ENCODE measurements at regions not wholly inside any gene's neighbourhood (a gene's known extent, or its start where the extent isn't known, plus 50 kb on each side); places are given as distances from the start of the nearest gene placed in this dataset.

DNA sequence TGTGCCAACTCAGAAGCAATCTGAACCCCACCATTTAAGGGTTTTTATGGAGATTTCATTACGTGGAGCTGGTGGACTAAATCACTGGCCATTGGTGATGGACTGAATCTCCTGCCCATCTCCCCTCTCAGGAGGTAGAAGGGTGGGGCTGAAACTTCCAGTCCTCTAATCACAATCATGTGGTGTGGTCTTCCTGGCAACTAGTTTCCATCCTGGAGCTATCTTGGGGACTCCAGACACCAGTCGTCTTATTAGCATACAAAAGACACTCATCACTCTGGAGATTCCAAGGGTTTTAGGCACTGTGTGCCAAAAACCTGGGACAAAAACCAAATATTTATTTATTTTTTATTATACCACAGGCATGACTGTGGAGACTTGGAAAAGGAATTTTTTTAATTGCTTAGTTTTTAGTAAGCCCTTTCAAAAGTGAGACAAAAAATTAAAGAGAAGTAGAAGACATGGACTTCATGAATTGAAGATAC is 203.6 kb downstream of the WNT5A start:
- no peaks in the 10 kb centered on the region for H3K36me3 ChIP-seq
- no peaks in the 10 kb centered on the region for H3K4me1 ChIP-seq
- H3K27me3 ChIP-seq: no peaks in the 10 kb centered on the region
- ATAC-seq: no peak
- DNase-seq: no peak
- H3K27ac ChIP-seq: no peak overlapping the region
- no peak overlapping the region for H3K4me3 ChIP-seq
- TF ChIP-seq, protein P1, sequence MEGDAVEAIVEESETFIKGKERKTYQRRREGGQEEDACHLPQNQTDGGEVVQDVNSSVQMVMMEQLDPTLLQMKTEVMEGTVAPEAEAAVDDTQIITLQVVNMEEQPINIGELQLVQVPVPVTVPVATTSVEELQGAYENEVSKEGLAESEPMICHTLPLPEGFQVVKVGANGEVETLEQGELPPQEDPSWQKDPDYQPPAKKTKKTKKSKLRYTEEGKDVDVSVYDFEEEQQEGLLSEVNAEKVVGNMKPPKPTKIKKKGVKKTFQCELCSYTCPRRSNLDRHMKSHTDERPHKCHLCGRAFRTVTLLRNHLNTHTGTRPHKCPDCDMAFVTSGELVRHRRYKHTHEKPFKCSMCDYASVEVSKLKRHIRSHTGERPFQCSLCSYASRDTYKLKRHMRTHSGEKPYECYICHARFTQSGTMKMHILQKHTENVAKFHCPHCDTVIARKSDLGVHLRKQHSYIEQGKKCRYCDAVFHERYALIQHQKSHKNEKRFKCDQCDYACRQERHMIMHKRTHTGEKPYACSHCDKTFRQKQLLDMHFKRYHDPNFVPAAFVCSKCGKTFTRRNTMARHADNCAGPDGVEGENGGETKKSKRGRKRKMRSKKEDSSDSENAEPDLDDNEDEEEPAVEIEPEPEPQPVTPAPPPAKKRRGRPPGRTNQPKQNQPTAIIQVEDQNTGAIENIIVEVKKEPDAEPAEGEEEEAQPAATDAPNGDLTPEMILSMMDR (IDR thresholded peaks at IDR 0.05): no peak
- intact Hi-C loops (cut with DNase I): no loop called here
- H3K9me3 ChIP-seq: no peaks in the 10 kb centered on the region

DNA sequence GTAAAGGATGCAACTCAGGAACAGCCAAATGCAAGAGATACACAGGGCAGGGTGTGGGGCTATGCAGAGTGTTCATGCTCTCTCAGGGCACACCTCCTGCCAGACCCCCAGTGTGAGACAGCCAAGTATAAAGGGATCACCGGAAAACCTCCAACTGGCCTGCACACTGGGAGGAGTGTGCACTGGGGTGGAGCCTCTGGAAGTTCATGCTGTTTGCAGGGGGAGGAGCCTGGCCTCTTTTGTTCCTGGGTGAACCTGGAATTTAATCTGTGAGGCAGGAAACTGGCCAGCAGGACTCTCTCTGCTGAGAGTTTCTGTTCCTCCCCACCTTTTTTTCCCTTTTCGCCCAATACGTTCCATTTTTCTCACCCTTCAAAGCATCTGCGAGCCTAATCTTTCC is 204.1 kb downstream of the WNT5A start:
- no peaks in the 10 kb centered on the region for H3K9me3 ChIP-seq
- no peaks in the 10 kb centered on the region for H3K36me3 ChIP-seq
- no peak overlapping the region for H3K4me3 ChIP-seq
- DNase-seq (no peak), ATAC-seq (no peak)
- intact Hi-C loops (cut with DNase I): no loop called here
- TF ChIP-seq, protein P1 (IDR thresholded peaks at IDR 0.05): no peak
- no peaks in the 10 kb centered on the region for H3K27me3 ChIP-seq
- no peak overlapping the region for H3K27ac ChIP-seq
- no peaks in the 10 kb centered on the region for H3K4me1 ChIP-seq

DNA sequence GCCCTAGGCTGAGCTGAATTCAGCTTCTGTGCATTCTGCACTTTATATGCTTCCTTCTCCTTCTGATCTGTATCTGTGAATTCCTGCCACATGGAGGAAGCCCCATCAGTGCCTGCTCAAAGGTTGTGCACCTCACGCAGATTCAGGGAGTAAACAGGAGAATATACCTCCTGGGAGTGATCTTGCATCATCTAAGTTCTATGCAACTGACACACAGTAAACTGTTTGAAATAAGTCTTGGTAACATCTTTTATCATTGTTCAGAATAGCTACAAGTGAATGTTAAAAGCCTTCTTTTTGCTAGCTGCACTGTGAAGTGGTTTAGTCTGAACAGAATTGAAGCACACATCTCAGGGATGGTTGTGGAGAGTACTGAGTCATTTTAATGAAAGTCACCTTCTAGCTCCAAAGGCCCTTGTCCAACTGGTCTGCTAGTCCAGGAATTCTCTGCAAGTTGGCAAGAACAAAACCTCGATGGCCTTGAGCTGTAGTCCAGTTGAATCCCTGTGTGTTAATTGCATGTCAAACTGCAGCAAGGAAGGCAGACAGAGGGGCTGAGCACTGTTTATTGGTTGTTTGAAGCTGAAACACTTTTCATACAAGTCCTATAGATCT is 215.0 kb downstream of the WNT5A start:
- H3K36me3 ChIP-seq: no peaks in the 10 kb centered on the region

DNA sequence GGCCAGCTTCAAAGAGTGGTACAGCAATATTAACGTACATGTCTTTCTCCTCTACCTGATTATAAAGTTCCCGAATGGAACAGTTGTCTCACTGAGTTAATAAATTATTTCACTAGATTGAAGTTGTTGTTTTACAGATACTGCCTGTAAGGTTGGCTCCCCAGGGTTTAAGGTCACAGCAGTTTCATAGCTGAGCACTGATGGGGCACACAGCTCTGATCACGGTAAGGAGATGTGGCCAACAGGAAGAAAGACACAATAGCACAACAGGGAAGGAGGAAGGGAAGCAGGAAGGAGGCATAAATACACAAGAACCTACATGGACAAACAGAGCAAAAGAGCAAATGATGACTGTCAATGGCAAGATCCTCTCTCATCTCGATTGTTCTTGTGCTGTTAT is 215.6 kb downstream of the WNT5A start:
- ATAC-seq (no peak), DNase-seq (no peak)
- Histone ChIP-seq H3K9me3 (no peaks in the 10 kb centered on the region), H3K27me3 (no peaks in the 10 kb centered on the region), H3K4me3 (no peak overlapping the region), H3K36me3 (no peaks in the 10 kb centered on the region), H3K27ac (no peak overlapping the region), H3K4me1 (no peaks in the 10 kb centered on the region)
- intact Hi-C loops (cut with DNase I): no loop called here
- TF ChIP-seq, protein P1 (IDR thresholded peaks at IDR 0.05): no peak

More for the DNA sequence above, 215.0 kb downstream of the WNT5A start:
- Histone ChIP-seq H3K9me3 (no peaks in the 10 kb centered on the region), H3K4me3 (no peak overlapping the region), H3K4me1 (no peaks in the 10 kb centered on the region), H3K27me3 (no peaks in the 10 kb centered on the region), H3K27ac (no peak overlapping the region)
- ATAC-seq: peak; percentile 24
- DNase-seq: no peak
- intact Hi-C loops (cut with DNase I): no loop called here
- TF ChIP-seq, protein P1 (IDR thresholded peaks at IDR 0.05): no peak

DNA sequence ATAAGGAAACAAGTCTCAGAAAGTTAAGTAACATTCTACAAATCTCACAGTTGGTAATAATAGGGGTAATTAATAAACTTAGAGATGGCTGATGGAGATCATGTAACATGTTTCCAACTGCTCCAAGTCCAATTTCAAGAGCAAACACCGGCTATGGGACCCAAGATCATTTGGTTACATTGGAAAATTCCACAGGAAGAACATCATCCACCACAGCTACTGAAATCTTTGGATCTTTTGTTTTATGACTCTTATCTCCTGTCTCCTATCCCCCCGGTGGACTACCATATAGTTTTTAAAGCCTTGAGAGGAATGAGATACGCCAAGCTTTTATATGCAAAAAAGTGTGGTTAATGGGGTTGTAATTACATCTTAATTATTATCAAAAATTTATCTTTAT is 216.1 kb downstream of the WNT5A start:
- Histone ChIP-seq H3K27me3 (no peaks in the 10 kb centered on the region), H3K9me3 (no peaks in the 10 kb centered on the region), H3K4me1 (no peaks in the 10 kb centered on the region), H3K36me3 (no peaks in the 10 kb centered on the region), H3K4me3 (no peak overlapping the region), H3K27ac (no peak overlapping the region)
- intact Hi-C loops (cut with DNase I): no loop called here
- ATAC-seq (no peak), DNase-seq (no peak)
- TF ChIP-seq, protein P1 (IDR thresholded peaks at IDR 0.05): no peak

DNA sequence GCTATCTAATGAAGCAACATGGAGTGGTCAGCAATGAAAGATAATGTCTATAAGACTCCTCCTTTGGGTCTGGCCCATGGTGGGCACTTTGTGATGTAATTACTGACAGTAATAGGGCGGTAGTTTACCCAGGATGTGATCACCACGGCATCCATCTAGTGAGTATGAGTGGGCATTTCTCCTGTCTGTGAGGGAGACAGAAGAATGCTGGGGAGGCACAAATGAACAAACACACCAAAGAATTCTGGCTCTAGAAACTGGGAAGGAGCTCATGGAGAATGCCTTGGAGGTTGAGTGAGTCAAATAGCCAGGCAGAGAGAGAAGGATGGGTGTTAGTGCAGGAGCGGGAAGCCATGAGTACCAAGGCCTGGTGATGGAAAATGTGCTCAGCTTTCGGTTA is 217.5 kb downstream of the WNT5A start:
- ATAC-seq: no peak
- intact Hi-C loops (cut with DNase I): no loop called here
- H3K4me3 ChIP-seq: no peak overlapping the region

More for the DNA sequence above, 217.5 kb downstream of the WNT5A start:
- no peaks in the 10 kb centered on the region for H3K4me1 ChIP-seq
- no peaks in the 10 kb centered on the region for H3K27me3 ChIP-seq
- no peaks in the 10 kb centered on the region for H3K9me3 ChIP-seq
- DNase-seq: no peak
- TF ChIP-seq, protein P1 (IDR thresholded peaks at IDR 0.05): no peak
- no peaks in the 10 kb centered on the region for H3K36me3 ChIP-seq
- H3K27ac ChIP-seq: no peak overlapping the region

Measured in upper lobe of right lung (tissue), 1 donor.